KMS-11 (cell line): ENCODE measurements at regions not wholly inside any gene's neighbourhood (a gene's known extent, or its start where the extent isn't known, plus 50 kb on each side); places are given as distances from the start of the nearest gene placed in this dataset.

ENCODE experiments used
- H2AFZ ChIP-seq: fragments of 200-600 bp; sonication (generic); 2 replicates; pipeline ENCODE4 v1.6.1; 2016; ENCODE audit warnings: antibody characterized with exemption, mixed run types, low read depth
- H3K27ac ChIP-seq: fragments of 200-600 bp; sonication (generic); 2 replicates; pipeline ENCODE4 v1.6.1; 2016; ENCODE audit warnings: mild to moderate bottlenecking, mixed run types
- H3K27me3 ChIP-seq: fragments of 200-600 bp; sonication (generic); 2 replicates; pipeline ENCODE4 v1.6.1; 2017; ENCODE audit warnings: mild to moderate bottlenecking, low read depth, mixed run types, moderate library complexity; ENCODE audit not compliant: insufficient read depth
- H3K36me3 ChIP-seq: fragments of 200-600 bp; sonication (generic); 2 replicates; pipeline ENCODE4 v1.6.1; 2017; ENCODE audit warnings: mild to moderate bottlenecking, mixed run types; ENCODE audit not compliant: insufficient read depth
- H3K4me1 ChIP-seq: fragments of 200-600 bp; sonication (generic); 2 replicates; pipeline ENCODE4 v1.6.1; 2016; ENCODE audit warnings: mild to moderate bottlenecking, low read depth, mixed run types; ENCODE audit not compliant: poor library complexity, severe bottlenecking
- H3K4me2 ChIP-seq: fragments of 200-600 bp; sonication (generic); 2 replicates; pipeline ENCODE4 v1.7.0; 2016; ENCODE audit warnings: mild to moderate bottlenecking, mixed run types
- H3K4me3 ChIP-seq: fragments of 200-600 bp; sonication (generic); IDR thresholded peaks from 2 replicates; pipeline ENCODE4 v1.6.1; 2017; ENCODE audit warnings: low read depth, low read length, mixed read lengths; ENCODE audit not compliant: insufficient read depth
- H3K79me2 ChIP-seq: fragments of 200-600 bp; sonication (generic); 2 replicates; pipeline ENCODE4 v1.6.1; 2016; ENCODE audit warnings: low read depth, mixed run types; ENCODE audit not compliant: insufficient read depth
- H3K9ac ChIP-seq: fragments of 200-600 bp; sonication (generic); 2 replicates; pipeline ENCODE4 v1.6.1; 2016; ENCODE audit warnings: mild to moderate bottlenecking, mixed run types
- H4K20me1 ChIP-seq: fragments of 200-600 bp; sonication (generic); 2 replicates; pipeline ENCODE4 v1.6.1; 2016; ENCODE audit warnings: mild to moderate bottlenecking, mixed run types; ENCODE audit not compliant: insufficient read depth
- TF ChIP-seq, protein P1 (sequence below): fragments of 200-600 bp; sonication (generic); conservative IDR thresholded peaks from 2 replicates; pipeline ENCODE4 v1.6.1; 2017; ENCODE audit warnings: low read depth, mild to moderate bottlenecking, antibody characterized with exemption, low read length, moderate library complexity, mixed read lengths

- Histone ChIP-seq H3K36me3 (no peaks in the 10 kb centered on the region), H3K79me2 (no peaks in the 10 kb centered on the region), H3K9ac (no peak overlapping the region), H2AFZ (no peak overlapping the region), H4K20me1 (no peaks in the 10 kb centered on the region), H3K4me1 (no peaks in the 10 kb centered on the region), H3K4me3 (no peak overlapping the region), H3K27me3 (no peaks in the 10 kb centered on the region), H3K4me2 (no peak overlapping the region), H3K27ac (no peak overlapping the region)
- TF ChIP-seq, protein P1, sequence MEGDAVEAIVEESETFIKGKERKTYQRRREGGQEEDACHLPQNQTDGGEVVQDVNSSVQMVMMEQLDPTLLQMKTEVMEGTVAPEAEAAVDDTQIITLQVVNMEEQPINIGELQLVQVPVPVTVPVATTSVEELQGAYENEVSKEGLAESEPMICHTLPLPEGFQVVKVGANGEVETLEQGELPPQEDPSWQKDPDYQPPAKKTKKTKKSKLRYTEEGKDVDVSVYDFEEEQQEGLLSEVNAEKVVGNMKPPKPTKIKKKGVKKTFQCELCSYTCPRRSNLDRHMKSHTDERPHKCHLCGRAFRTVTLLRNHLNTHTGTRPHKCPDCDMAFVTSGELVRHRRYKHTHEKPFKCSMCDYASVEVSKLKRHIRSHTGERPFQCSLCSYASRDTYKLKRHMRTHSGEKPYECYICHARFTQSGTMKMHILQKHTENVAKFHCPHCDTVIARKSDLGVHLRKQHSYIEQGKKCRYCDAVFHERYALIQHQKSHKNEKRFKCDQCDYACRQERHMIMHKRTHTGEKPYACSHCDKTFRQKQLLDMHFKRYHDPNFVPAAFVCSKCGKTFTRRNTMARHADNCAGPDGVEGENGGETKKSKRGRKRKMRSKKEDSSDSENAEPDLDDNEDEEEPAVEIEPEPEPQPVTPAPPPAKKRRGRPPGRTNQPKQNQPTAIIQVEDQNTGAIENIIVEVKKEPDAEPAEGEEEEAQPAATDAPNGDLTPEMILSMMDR: no peak
Measured at GRCh38 chr3:146912241-146913015, 307.3 kb upstream of the PLSCR5 start.

DNA sequence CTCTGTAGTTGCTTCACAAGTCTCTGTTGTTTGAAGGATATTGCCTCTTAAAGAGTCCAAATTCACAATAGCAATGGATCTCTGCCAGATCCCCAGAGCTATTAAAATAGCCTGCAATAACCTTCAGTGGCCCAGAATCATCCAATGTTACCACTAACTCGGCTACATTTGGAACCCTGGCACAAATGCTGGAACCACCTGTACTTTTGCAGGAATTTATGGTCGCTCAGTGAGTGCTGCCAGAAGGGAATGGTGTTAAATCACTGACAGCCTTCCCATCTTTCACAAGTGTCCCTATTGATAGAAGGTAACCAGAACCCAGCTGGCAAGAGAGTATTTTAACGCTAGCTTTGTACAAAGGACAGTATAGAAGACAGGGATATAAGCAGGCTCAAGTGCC lies 298.8 kb upstream of the PLSCR5 start:
- Histone ChIP-seq H2AFZ (no peak overlapping the region), H3K4me3 (no peak overlapping the region), H3K27ac (no peak overlapping the region), H3K79me2 (no peaks in the 10 kb centered on the region), H3K4me2 (no peak overlapping the region), H4K20me1 (no peaks in the 10 kb centered on the region), H3K9ac (no peak overlapping the region), H3K27me3 (no peaks in the 10 kb centered on the region), H3K36me3 (no peaks in the 10 kb centered on the region), H3K4me1 (no peaks in the 10 kb centered on the region)
- TF ChIP-seq, protein P1: no peak

DNA sequence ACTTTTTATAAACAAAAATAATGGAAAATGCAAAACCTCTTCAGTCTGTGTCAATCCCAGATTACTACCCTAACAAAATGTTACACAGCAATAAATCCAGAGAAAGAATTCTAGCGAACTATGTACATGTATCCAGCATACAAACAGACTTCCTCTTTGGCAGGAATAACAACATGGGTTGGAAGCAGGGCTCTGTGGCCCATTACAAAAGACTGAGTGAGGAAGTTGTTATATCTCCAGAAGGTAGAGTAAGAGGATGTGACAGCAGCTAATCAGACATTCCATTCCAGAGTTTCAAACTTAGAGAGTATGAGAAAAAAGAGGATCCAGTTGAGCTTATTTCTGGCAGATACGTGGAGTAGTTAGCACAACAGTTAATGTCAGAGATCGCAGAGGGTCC lies 294.0 kb upstream of the PLSCR5 start:
- Histone ChIP-seq H3K9ac (no peak overlapping the region), H3K4me1 (no peaks in the 10 kb centered on the region), H3K4me3 (no peak overlapping the region), H3K36me3 (no peaks in the 10 kb centered on the region), H2AFZ (no peak overlapping the region), H3K27me3 (no peaks in the 10 kb centered on the region), H4K20me1 (no peaks in the 10 kb centered on the region), H3K27ac (no peak overlapping the region), H3K4me2 (no peak overlapping the region), H3K79me2 (no peaks in the 10 kb centered on the region)
- TF ChIP-seq, protein P1: no peak

DNA sequence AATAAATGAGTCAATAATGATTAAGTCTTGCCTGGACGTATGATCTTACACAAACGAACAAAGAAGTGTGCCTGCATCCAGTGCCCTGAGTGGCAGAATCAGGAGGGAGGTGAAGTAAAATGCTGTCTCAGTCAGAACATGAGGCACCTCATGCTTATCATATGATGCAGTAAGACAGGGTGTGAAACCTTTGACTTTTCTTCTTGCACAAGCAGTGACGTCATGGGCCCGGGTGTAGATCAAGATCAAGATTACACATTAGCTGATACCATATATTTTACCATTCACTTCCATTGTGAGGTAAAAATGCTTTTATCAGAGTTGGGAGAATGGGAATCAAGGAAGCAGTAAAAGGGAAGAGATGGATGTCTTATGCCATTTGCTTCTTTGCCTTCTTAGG lies 291.6 kb upstream of the PLSCR5 start:
- Histone ChIP-seq H3K4me2 (no peak overlapping the region), H3K27ac (no peak overlapping the region), H3K9ac (no peak overlapping the region), H4K20me1 (no peaks in the 10 kb centered on the region), H3K27me3 (no peaks in the 10 kb centered on the region), H3K4me3 (no peak overlapping the region), H2AFZ (no peak overlapping the region), H3K4me1 (no peaks in the 10 kb centered on the region), H3K36me3 (no peaks in the 10 kb centered on the region), H3K79me2 (no peaks in the 10 kb centered on the region)
- TF ChIP-seq, protein P1: no peak
